ENCODE measurements at regions not wholly inside any gene's neighbourhood (a gene's known extent, or its start where the extent isn't known, plus 50 kb on each side); places are given as distances from the start of the nearest gene placed in this dataset.

DNA sequence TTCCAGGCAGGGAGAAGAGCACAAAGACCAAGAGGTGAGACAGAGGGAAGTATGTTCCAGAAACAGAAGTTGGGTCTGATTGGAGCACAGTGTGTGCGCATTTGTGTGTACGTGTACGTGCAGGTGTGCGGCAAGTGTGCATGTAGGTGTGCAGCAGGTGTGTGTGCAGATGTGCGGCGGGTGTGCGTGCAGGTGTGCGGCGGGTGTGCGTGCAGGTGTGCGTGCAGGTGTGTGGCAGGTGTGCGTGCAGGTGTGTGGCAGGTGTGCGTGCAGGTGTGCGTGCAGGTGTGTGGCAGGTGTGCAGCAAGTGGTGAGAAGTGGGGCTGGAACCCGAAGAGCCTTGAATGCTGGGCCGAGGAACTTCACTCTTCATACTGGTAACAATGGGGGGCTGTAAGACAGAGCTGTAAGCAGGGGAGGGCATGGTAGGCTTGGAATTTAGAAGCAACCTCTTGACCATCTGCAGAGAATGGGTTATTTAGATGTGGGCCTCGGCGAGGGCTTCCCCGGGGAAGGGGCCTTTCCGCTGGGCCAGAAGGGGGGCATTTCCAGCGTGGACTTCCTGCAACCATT lies 118.0 kb upstream of the WNT4 start:
- TF ChIP-seq NFIC (IDR thresholded peaks at IDR 0.05) (no peak), TCF12 (IDR thresholded peaks at IDR 0.05; ENCODE audit: low read depth) (no peak), EP300 (IDR thresholded peaks at IDR 0.05; ENCODE audit: borderline replicate concordance) (no peak), RAD21 (IDR thresholded peaks at IDR 0.05; ENCODE audit: low read depth) (no peak), CREB1 (IDR thresholded peaks at IDR 0.05; ENCODE audit: low read depth) (no peak), YY1 (IDR thresholded peaks at IDR 0.05; ENCODE audit: low read depth) (no peak), FOXM1 (IDR thresholded peaks at IDR 0.05; ENCODE audit: borderline replicate concordance, low read depth) (no peak), CEBPB (IDR thresholded peaks at IDR 0.05) (no peak), EGR1 (IDR thresholded peaks at IDR 0.05) (no peak), ZBTB7A (IDR thresholded peaks at IDR 0.05; ENCODE audit: low read depth) (no peak), TEAD4 (IDR thresholded peaks at IDR 0.05) (no peak), TAF1 (IDR thresholded peaks at IDR 0.05; ENCODE audit: low read depth) (no peak)
- TF ChIP-seq, protein P1, sequence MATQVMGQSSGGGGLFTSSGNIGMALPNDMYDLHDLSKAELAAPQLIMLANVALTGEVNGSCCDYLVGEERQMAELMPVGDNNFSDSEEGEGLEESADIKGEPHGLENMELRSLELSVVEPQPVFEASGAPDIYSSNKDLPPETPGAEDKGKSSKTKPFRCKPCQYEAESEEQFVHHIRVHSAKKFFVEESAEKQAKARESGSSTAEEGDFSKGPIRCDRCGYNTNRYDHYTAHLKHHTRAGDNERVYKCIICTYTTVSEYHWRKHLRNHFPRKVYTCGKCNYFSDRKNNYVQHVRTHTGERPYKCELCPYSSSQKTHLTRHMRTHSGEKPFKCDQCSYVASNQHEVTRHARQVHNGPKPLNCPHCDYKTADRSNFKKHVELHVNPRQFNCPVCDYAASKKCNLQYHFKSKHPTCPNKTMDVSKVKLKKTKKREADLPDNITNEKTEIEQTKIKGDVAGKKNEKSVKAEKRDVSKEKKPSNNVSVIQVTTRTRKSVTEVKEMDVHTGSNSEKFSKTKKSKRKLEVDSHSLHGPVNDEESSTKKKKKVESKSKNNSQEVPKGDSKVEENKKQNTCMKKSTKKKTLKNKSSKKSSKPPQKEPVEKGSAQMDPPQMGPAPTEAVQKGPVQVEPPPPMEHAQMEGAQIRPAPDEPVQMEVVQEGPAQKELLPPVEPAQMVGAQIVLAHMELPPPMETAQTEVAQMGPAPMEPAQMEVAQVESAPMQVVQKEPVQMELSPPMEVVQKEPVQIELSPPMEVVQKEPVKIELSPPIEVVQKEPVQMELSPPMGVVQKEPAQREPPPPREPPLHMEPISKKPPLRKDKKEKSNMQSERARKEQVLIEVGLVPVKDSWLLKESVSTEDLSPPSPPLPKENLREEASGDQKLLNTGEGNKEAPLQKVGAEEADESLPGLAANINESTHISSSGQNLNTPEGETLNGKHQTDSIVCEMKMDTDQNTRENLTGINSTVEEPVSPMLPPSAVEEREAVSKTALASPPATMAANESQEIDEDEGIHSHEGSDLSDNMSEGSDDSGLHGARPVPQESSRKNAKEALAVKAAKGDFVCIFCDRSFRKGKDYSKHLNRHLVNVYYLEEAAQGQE (IDR thresholded peaks at IDR 0.05; ENCODE audit: low read depth), result no peak
- TF ChIP-seq, protein P2, sequence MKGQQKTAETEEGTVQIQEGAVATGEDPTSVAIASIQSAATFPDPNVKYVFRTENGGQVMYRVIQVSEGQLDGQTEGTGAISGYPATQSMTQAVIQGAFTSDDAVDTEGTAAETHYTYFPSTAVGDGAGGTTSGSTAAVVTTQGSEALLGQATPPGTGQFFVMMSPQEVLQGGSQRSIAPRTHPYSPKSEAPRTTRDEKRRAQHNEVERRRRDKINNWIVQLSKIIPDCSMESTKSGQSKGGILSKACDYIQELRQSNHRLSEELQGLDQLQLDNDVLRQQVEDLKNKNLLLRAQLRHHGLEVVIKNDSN (IDR thresholded peaks at IDR 0.05), result no peak
- TF ChIP-seq, protein P3, sequence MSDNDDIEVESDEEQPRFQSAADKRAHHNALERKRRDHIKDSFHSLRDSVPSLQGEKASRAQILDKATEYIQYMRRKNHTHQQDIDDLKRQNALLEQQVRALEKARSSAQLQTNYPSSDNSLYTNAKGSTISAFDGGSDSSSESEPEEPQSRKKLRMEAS (IDR thresholded peaks at IDR 0.05), result no peak

DNA sequence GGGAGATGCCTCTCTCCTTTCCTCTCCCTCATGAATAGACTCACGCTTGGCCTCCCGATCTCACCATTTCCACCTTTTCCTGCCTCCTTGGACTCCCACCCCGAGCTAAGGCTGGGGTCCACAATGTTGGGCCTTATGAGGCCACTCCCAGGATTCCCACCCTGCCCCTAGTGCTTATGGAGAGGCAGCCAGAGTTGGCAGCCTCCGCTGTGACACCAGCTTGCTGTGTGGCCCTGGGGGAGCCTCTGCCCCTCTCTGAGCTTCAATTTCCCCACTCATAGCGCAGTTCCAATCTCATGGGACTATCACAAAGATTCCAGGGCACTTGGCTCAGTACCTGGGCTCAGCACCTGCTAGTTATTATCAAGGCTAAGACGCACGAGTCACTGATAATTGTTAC lies 118.7 kb upstream of the WNT4 start:
- no peak for TF ChIP-seq CEBPB (IDR thresholded peaks at IDR 0.05)
- TF ChIP-seq, protein P2 (IDR thresholded peaks at IDR 0.05), result no peak

DNA sequence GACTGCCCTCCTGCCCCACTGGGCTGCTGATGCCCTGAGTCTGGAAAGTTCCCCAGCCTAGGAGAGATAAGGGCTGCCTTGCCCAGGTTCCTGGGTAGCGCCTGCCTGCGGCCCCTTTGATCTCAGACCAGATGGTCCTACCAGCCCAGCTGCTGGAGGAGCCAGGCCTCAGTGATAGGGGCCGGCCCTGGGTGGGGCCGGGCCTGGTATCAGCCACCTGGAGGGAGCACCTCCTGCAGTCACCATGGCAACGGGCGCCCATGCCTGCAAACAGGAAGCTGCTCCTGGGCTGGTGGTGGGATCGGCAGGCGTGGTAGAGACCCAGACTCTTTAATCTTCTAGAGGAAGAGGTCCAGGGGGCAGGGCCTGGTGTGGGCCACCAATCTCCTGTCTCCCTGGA lies 119.7 kb upstream of the WNT4 start:
- TF ChIP-seq, protein P2 (IDR thresholded peaks at IDR 0.05), result no peak
- TF ChIP-seq EGR1 (IDR thresholded peaks at IDR 0.05), result no peak
- TF ChIP-seq, protein P3 (IDR thresholded peaks at IDR 0.05), result no peak
- no peak for TF ChIP-seq EP300 (IDR thresholded peaks at IDR 0.05; ENCODE audit: borderline replicate concordance)
- TF ChIP-seq TEAD4 (IDR thresholded peaks at IDR 0.05), result no peak
- no peak for TF ChIP-seq FOXM1 (IDR thresholded peaks at IDR 0.05; ENCODE audit: borderline replicate concordance, low read depth)
- no peak for TF ChIP-seq ZBTB7A (IDR thresholded peaks at IDR 0.05; ENCODE audit: low read depth)
- TF ChIP-seq, protein P1 (IDR thresholded peaks at IDR 0.05; ENCODE audit: low read depth), result no peak
- TF ChIP-seq YY1 (IDR thresholded peaks at IDR 0.05; ENCODE audit: low read depth), result no peak
- TF ChIP-seq CEBPB (IDR thresholded peaks at IDR 0.05), result no peak
- no peak for TF ChIP-seq TCF12 (IDR thresholded peaks at IDR 0.05; ENCODE audit: low read depth)
- TF ChIP-seq NFIC (IDR thresholded peaks at IDR 0.05), result no peak
- TF ChIP-seq CREB1 (IDR thresholded peaks at IDR 0.05; ENCODE audit: low read depth), result no peak
- TF ChIP-seq TAF1 (IDR thresholded peaks at IDR 0.05; ENCODE audit: low read depth), result no peak
- TF ChIP-seq RAD21 (IDR thresholded peaks at IDR 0.05; ENCODE audit: low read depth), result no peak

DNA sequence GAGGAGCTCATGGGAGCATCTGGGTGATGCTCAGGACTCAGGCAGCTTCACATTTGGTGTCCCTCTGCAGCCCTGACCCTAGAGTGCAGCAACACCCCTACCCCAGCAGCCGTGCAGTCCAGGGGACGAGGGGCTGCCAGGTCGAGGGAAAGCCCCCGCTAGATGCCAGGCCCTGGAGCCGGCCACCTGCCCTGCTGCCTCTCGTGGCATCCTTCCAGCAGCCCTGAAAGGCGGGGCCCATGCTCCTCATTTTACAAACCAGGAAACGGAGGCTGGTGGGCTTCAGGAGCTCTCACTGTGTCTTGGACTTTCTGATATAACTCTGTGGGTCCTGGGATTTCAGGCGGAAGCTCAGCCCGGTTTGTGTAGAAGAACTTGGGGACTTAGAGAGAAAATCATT lies 120.5 kb upstream of the WNT4 start:
- TF ChIP-seq EGR1 (IDR thresholded peaks at IDR 0.05) (no peak), CEBPB (IDR thresholded peaks at IDR 0.05) (no peak), YY1 (IDR thresholded peaks at IDR 0.05; ENCODE audit: low read depth) (no peak), ZBTB7A (IDR thresholded peaks at IDR 0.05; ENCODE audit: low read depth) (no peak), RAD21 (IDR thresholded peaks at IDR 0.05; ENCODE audit: low read depth) (no peak), NFIC (IDR thresholded peaks at IDR 0.05) (no peak), FOXM1 (IDR thresholded peaks at IDR 0.05; ENCODE audit: borderline replicate concordance, low read depth) (no peak)
- TF ChIP-seq, protein P2 (IDR thresholded peaks at IDR 0.05), result no peak
- TF ChIP-seq, protein P3 (IDR thresholded peaks at IDR 0.05), result no peak
- TF ChIP-seq, protein P1 (IDR thresholded peaks at IDR 0.05; ENCODE audit: low read depth), result no peak

Measured in Ishikawa (cell line).